K562 (cell line): ENCODE measurements at regions not wholly inside any gene's neighbourhood (a gene's known extent, or its start where the extent isn't known, plus 50 kb on each side); places are given as distances from the start of the nearest gene placed in this dataset.

Experiments used
- ATAC-seq: fragments of 200-7000 bp; cut with Tn5 transposase; 3 replicates; pipeline ENCODE4 v1.9.1; 2020; ENCODE audit warnings: moderate library complexity
- BruUV-seq: library from RNA; stranded (reverse); fragments of 400-500 nt; replicated peaks from 2 replicates; lab custom pipeline; 2021; lab: Mats Ljungman, UMichigan
- CTCF ChIA-PET: fragments of 300-600 bp; formaldehyde crosslinking; extraction: SDS; loops from one replicate; lab custom pipeline; 2021; ENCODE audit warnings: low intra/inter-chr PET ratio; lab: Yijun Ruan, JAX
- POLR2A ChIA-PET: fragments of 300-600, 350-650 bp; sonication (Branson Sonifier 250); formaldehyde crosslinking; extraction: SDS; loops from one replicate; lab custom pipeline; 2021; ENCODE audit warnings: antibody characterized with exemption, inconsistent platforms; lab: Yijun Ruan, JAX
- DNase-seq, 4 experiments: peaks; one replicate each; pipeline versions ENCODE4 v3.0.0 to v3.0.0-alpha.2; 2011 to 2018; ENCODE audit warnings: low spot score in 3 of 4, mixed read lengths in 3 of 4; ENCODE audit errors: extremely low read depth in 1 of 4
- FAIRE-seq: peaks from 2 replicates; lab custom pipeline; 2011; peaks lifted over from hg19 to GRCh38; lab: Jason Lieb, UNC
- H2AFZ ChIP-seq: 2 replicates; pipeline ENCODE4 v1.6.0; 2011; ENCODE audit warnings: low read depth, low read length, control low read depth, inconsistent platforms
- H3K27ac ChIP-seq: fragments of 200-600 bp; 3 replicates; pipeline ENCODE4 v1.8.0; 2011; ENCODE audit warnings: low read depth, mild to moderate bottlenecking, control low read depth, inconsistent platforms, low read length, moderate library complexity, mixed read lengths; ENCODE audit errors: extremely low read depth
- H3K27me3 ChIP-seq, 2 experiments: fragments of 300-600 bp in 1 of 2; 2 replicates in 1 of 2; 3 replicates in 1 of 2; pipeline versions ENCODE4 v1.6.0 to v1.8.0; 2011; ENCODE audit warnings: inconsistent platforms in 2 of 2, low read length in 2 of 2, mild to moderate bottlenecking in 1 of 2, mixed read lengths in 1 of 2, moderate library complexity in 1 of 2; ENCODE audit not compliant: control insufficient read depth in 2 of 2, insufficient read depth in 2 of 2
- H3K36me3 ChIP-seq: fragments of 300-600 bp; 3 replicates; pipeline ENCODE4 v1.8.0; 2011; ENCODE audit warnings: mild to moderate bottlenecking, low read length, inconsistent platforms; ENCODE audit not compliant: control insufficient read depth, insufficient read depth
- H3K4me1 ChIP-seq, 2 experiments: fragments of 200-600 bp in 1 of 2; replicated peaks in 1 of 2; 2 replicates in 1 of 2; 3 replicates in 1 of 2; pipeline versions ENCODE4 v1.5.1 to v1.8.0; 2011; ENCODE audit warnings: inconsistent platforms in 2 of 2, low read length in 2 of 2, mild to moderate bottlenecking in 1 of 2, mixed read lengths in 1 of 2, moderate library complexity in 1 of 2; ENCODE audit not compliant: control insufficient read depth in 2 of 2, insufficient read depth in 2 of 2
- H3K4me2 ChIP-seq: 2 replicates; pipeline ENCODE4 v1.6.1; 2011; ENCODE audit warnings: low read length, control low read depth, inconsistent platforms, mixed read lengths; ENCODE audit not compliant: insufficient read depth
- H3K4me3 ChIP-seq: fragments of 200-600 bp; sonication (generic), shearing (Covaris generic); 2 replicates; pipeline ENCODE4 v1.5.1; 2016; ENCODE audit warnings: control low read depth, inconsistent platforms
- H3K79me2 ChIP-seq: fragments of 200-600 bp; 3 replicates; pipeline ENCODE4 v1.8.0; 2011; ENCODE audit warnings: low read length, inconsistent platforms; ENCODE audit not compliant: control insufficient read depth, insufficient read depth
- H3K9ac ChIP-seq, 2 experiments: 2 replicates each; pipeline versions ENCODE4 v1.6.0 to v1.6.1; 2011; ENCODE audit warnings: low read depth in 2 of 2, low read length in 2 of 2, control low read depth in 1 of 2, inconsistent platforms in 1 of 2, mild to moderate bottlenecking in 1 of 2, mixed read lengths in 1 of 2; ENCODE audit not compliant: insufficient read depth in 1 of 2
- H3K9me1 ChIP-seq: one replicate; pipeline ENCODE4 v1.6.0; 2011; ENCODE audit warnings: inconsistent platforms, mild to moderate bottlenecking, low read length, moderate library complexity; ENCODE audit not compliant: control insufficient read depth, insufficient read depth
- H3K9me3 ChIP-seq: replicated peaks from 2 replicates; pipeline ENCODE4 v1.5.1; 2011; ENCODE audit warnings: low read depth, low read length, inconsistent platforms; ENCODE audit not compliant: control insufficient read depth, insufficient read depth
- H4K20me1 ChIP-seq: replicated peaks from 2 replicates; pipeline ENCODE4 v1.6.1; 2011; ENCODE audit warnings: low read length, inconsistent platforms, mixed read lengths; ENCODE audit not compliant: control insufficient read depth, insufficient read depth
- CREM ChIP-seq: IDR thresholded peaks from 2 replicates; pipeline ENCODE4 v1.6.1; 2014; ENCODE audit warnings: antibody characterized with exemption, low read depth
- POU5F1 ChIP-seq: fragments of 150-350 bp; IDR thresholded peaks from 2 replicates; pipeline ENCODE4 v1.6.1; 2014; ENCODE audit warnings: borderline replicate concordance, low read length, low read depth, mild to moderate bottlenecking; ENCODE audit not compliant: partially characterized antibody
- SMARCA5 ChIP-seq: fragments of 450-650 bp; IDR thresholded peaks from 2 replicates; pipeline ENCODE4 v1.6.1; 2016
- THRAP3 ChIP-seq: fragments of 450-650 bp; IDR thresholded peaks from 2 replicates; pipeline ENCODE4 v1.6.1; 2016; ENCODE audit warnings: mild to moderate bottlenecking, inconsistent platforms, borderline replicate concordance
- ZNF263 ChIP-seq: sonication (generic); formaldehyde crosslinking; IDR thresholded peaks from 2 replicates; pipeline ENCODE4 v1.8.0; 2022; ENCODE audit warnings: mild to moderate bottlenecking, missing genetic modification reagents, borderline replicate concordance
- ZNF778 ChIP-seq: fragments of 450-650 bp; formaldehyde crosslinking; IDR thresholded peaks from 2 replicates; pipeline ENCODE4 v1.4.0; 2020; ENCODE audit warnings: mild to moderate bottlenecking, moderate library complexity
- WGBS: fragments of 100-300 bp; shearing (Covaris generic); methylation state at CpG from one replicate; pipeline ENCODE4 v1.1.6; 2016; ENCODE audit warnings: low coverage, mixed read lengths; ENCODE audit not compliant: insufficient coverage; ENCODE audit errors: missing lambda C conversion rate; 5-methylcytosine and 5-hydroxymethylcytosine counted together
- in situ Hi-C: fragments of 300-500 bp; cut with MboI; formaldehyde crosslinking; loops from 4 replicates; pipeline ENCODE4 v1.15.0; 2018; ENCODE audit warnings: inconsistent platforms, mixed read lengths
- intact Hi-C: fragments of 100-400 bp; cut with micrococcal nuclease; formaldehyde crosslinking; loops from 2 replicates; pipeline ENCODE4 v1.14.2; 2022
- TF ChIP-seq, protein P1 (sequence below), 3 experiments: fragments of 200-800 bp in 1 of 3; sonication (Bioruptor generic) in 1 of 3; sonication (generic) in 1 of 3; formaldehyde crosslinking in 1 of 3; IDR thresholded peaks; 2 replicates each; pipeline versions ENCODE4 v1.6.1 to v1.8.0; 2016 to 2022; ENCODE audit warnings: mild to moderate bottlenecking in 2 of 3, missing compliant biosample characterization in 2 of 3, missing genetic modification characterization in 2 of 3, missing genetic modification reagents in 1 of 3

DNA sequence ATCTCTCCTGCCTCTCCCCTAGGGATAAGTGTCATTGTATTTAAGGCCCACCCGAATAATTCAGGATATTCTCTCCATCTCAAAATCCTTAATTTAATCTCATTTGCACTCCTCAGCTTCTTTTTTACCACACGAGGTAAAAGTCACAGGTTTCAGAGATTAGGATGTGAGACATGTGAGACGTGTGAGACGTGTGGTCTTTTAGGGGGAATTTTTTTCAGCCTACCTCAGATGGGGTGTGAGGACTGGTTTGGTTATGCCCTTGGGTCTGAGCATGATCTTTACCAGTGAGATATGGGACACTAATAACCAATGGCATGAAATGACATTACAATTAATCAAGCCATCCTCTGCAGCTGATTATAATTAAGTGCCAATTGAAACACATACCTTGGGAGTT lies 324.2 kb downstream of the BMP2 start:
- Histone ChIP-seq H3K9me1 (no peaks in the 10 kb centered on the region), H3K27me3 (no peaks in the 10 kb centered on the region), H3K4me1 (no peaks in the 10 kb centered on the region), H3K27ac (no peak overlapping the region), H3K9ac (no peak overlapping the region), H2AFZ (no peak overlapping the region), H3K79me2 (no peaks in the 10 kb centered on the region), H3K9me3 (no peaks in the 10 kb centered on the region), H3K4me3 (no peak overlapping the region), H3K36me3 (no peaks in the 10 kb centered on the region), H4K20me1 (no peaks in the 10 kb centered on the region), H3K4me2 (no peak overlapping the region)
- ATAC-seq (no peak), FAIRE-seq (no peak), DNase-seq (no peak)
- CTCF ChIA-PET, result no interaction called here
- in situ Hi-C loops (no loop called here), intact Hi-C loops (no loop called here)
- no TSS peak for BruUV-seq
- WGBS, result 0% methylated on average over 4 of the region's 4 CpGs
- POLR2A ChIA-PET, result no interaction called here
- TF ChIP-seq ZNF263 (CRISPR knock-in tag), result no peak
- no peak for TF ChIP-seq ZNF778 (CRISPR knock-in tag)
- no peak for TF ChIP-seq POU5F1
- TF ChIP-seq SMARCA5, result no peak
- TF ChIP-seq CREM, result no peak
- TF ChIP-seq THRAP3, result no peak
- TF ChIP-seq, protein P1, sequence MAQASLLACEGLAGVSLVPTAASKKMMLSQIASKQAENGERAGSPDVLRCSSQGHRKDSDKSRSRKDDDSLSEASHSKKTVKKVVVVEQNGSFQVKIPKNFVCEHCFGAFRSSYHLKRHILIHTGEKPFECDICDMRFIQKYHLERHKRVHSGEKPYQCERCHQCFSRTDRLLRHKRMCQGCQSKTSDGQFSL (CRISPR knock-in tag; IDR thresholded peaks at IDR 0.05), result no peak
- TF ChIP-seq, protein P1 (tag; IDR thresholded peaks at IDR 0.05), result no peak
